Erythroblast (primary cell): ENCODE measurements at regions not wholly inside any gene's neighbourhood (a gene's known extent, or its start where the extent isn't known, plus 50 kb on each side); places are given as distances from the start of the nearest gene placed in this dataset.

ENCODE experiments used
- GATA1 ChIP-seq: IDR thresholded peaks from 2 replicates; pipeline ENCODE4 v1.6.1; 2011; ENCODE audit warnings: low read depth, mild to moderate bottlenecking, control low read depth, low read length, moderate library complexity
- POLR2A ChIP-seq: IDR thresholded peaks from 2 replicates; pipeline ENCODE4 v1.6.1; 2011; ENCODE audit warnings: mild to moderate bottlenecking, low read length

DNA sequence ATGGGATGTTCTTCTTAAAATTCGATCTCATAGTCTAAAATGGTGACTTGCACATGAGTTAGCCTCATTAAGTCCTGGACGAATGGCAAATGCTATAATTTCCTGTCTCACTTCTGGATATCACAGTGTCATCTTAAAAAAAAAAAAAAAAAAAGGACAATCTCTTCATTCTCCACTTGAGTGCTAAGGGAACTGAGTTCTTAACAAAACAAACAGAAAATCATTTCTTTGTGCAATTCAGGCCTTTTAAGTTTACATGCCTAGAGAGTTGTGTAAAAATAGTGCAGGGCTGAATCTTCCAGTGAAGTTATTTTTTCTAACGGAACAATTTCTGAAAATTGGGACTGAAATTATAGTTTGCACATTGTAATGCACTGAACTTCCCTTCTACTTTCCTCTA is 122.8 kb upstream of the FAT1 start:
- TF ChIP-seq POLR2A: no peak
- no peak for TF ChIP-seq GATA1
